CD4-positive, alpha-beta T cell (primary cell): ENCODE measurements at regions not wholly inside any gene's neighbourhood (a gene's known extent, or its start where the extent isn't known, plus 50 kb on each side); places are given as distances from the start of the nearest gene placed in this dataset.

ENCODE experiments used
- ATAC-seq: fragments of 200-7000 bp; cut with Tn5 transposase; one replicate; pipeline ENCODE4 v1.10.0; 2022; ENCODE audit warnings: mild to moderate bottlenecking; ENCODE audit not compliant: poor library complexity
- CTCF ChIA-PET: fragments of 350-600 bp; sonication (Branson Sonifier 250); formaldehyde crosslinking; loops from one replicate; lab custom pipeline; 2021; ENCODE audit warnings: antibody characterized with exemption, inconsistent platforms; lab: Charles Lee
- POLR2A ChIA-PET: fragments of 350-600 bp; sonication (Branson Sonifier 250); formaldehyde crosslinking; loops from one replicate; lab custom pipeline; 2021; ENCODE audit warnings: antibody characterized with exemption, inconsistent platforms; lab: Charles Lee
- DNase-seq, 14 experiments: peaks; one replicate each; pipeline ENCODE4 v3.0.0-alpha.2; 2013 to 2020; ENCODE audit warnings: mixed read lengths in 2 of 14
- H3K27ac ChIP-seq, 2 donors: one replicate each; pipeline versions ENCODE4 v1.5.1 to v1.7.0; 2013; ENCODE audit warnings: low read length in 2 of 2, low read depth in 1 of 2, mild to moderate bottlenecking in 1 of 2
- H3K27me3 ChIP-seq, 2 experiments: 1 replicate in 1 of 2; 2 replicates in 1 of 2; pipeline versions ENCODE4 v1.6.1 to v1.7.0; 2013; ENCODE audit warnings: low read length in 2 of 2, control low read depth in 1 of 2, mild to moderate bottlenecking in 1 of 2, moderate library complexity in 1 of 2; ENCODE audit not compliant: insufficient read depth in 2 of 2, control insufficient read depth in 1 of 2
- H3K36me3 ChIP-seq: one replicate; pipeline ENCODE4 v1.6.1; 2013; ENCODE audit warnings: low read length, control low read depth; ENCODE audit not compliant: insufficient read depth
- H3K4me1 ChIP-seq: one replicate; pipeline ENCODE4 v1.6.1; 2013; ENCODE audit warnings: low read length, control low read depth; ENCODE audit not compliant: insufficient read depth
- H3K4me3 ChIP-seq: one replicate; pipeline ENCODE4 v1.5.1; 2013; ENCODE audit warnings: mild to moderate bottlenecking, low read length, moderate library complexity
- H3K9me3 ChIP-seq, 2 experiments: 1 replicate in 1 of 2; 2 replicates in 1 of 2; pipeline versions ENCODE4 v1.6.1 to v1.7.0; 2013; ENCODE audit warnings: low read length in 2 of 2, mild to moderate bottlenecking in 2 of 2, control low read depth in 1 of 2, moderate library complexity in 1 of 2; ENCODE audit not compliant: control insufficient read depth in 1 of 2, insufficient read depth in 1 of 2
- H3K27ac Mint-ChIP-seq: one replicate; pipeline ENCODE4 v1.8.0; 2020; ENCODE audit warnings: mixed read lengths
- H3K27me3 Mint-ChIP-seq: one replicate; pipeline ENCODE4 v1.8.0; 2021; ENCODE audit warnings: mixed read lengths
- H3K36me3 Mint-ChIP-seq: one replicate; pipeline ENCODE4 v1.8.0; 2021; ENCODE audit warnings: low read depth, mixed read lengths
- H3K4me1 Mint-ChIP-seq: one replicate; pipeline ENCODE4 v1.8.0; 2021; ENCODE audit warnings: low read depth, mixed read lengths
- H3K4me3 Mint-ChIP-seq: one replicate; pipeline ENCODE4 v1.8.0; 2020; ENCODE audit warnings: mild to moderate bottlenecking, mixed read lengths
- H3K9me3 Mint-ChIP-seq: one replicate; pipeline ENCODE4 v1.8.0; 2020; ENCODE audit warnings: mixed read lengths
- CTCF ChIP-seq: fragments of 200-600 bp; IDR thresholded peaks from one replicate; pipeline ENCODE4 v1.8.0; 2022; ENCODE audit warnings: antibody characterized with exemption, mild to moderate bottlenecking
- intact Hi-C, 2 experiments: fragments of 100-400 bp; cut with DNase I in 1 of 2; cut with micrococcal nuclease in 1 of 2; formaldehyde crosslinking; loops; one replicate each; pipeline versions ENCODE4 v1.15.1 to v1.9.0; 2023 to 2025; cut with DNase I, micrococcal nuclease

DNA sequence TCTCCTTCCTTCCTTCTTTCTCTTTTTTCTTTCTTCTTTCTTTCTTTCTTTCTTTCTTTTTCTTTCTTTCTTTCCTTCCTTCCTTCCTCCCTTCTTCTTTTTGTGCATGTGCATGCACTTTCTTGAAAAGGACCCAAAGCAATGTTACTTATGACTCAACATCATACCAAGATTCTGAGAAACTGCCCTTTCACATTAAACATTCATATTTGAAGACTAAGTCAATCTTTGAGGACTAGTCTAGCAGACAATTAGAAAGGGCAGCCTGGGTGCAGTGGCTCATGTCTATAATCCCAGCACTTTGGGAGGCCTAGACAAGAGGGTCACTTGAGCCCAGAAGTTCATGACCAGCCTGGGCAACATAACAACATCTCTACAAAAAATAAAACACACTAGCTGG is 212.8 kb upstream of the KITLG start:
- TF ChIP-seq CTCF: no peak
- H3K36me3 Mint-ChIP-seq: no peaks in the 10 kb centered on the region

GRCh38 chr12:88790231-88790630 is 210.0 kb upstream of the KITLG start:
- Mint-ChIP-seq H3K27ac (no peak overlapping the region), H3K36me3 (no peaks in the 10 kb centered on the region), H3K4me3 (no peak overlapping the region), H3K27me3 (no peaks in the 10 kb centered on the region), H3K9me3 (peaks cover 16% of the 10 kb centered on the region), H3K4me1 (no peaks in the 10 kb centered on the region)
- intact Hi-C loops: no loop called here
- CTCF ChIA-PET: no interaction called here
- no peaks in the 10 kb centered on the region for H3K27me3 ChIP-seq
- no peak for TF ChIP-seq CTCF
- DNase-seq (no peak), ATAC-seq (no peak)
- H3K27ac ChIP-seq: no peak overlapping the region
- H3K4me3 ChIP-seq: no peak overlapping the region
- no peaks in the 10 kb centered on the region for H3K4me1 ChIP-seq
- POLR2A ChIA-PET: no interaction called here
- no peaks in the 10 kb centered on the region for H3K36me3 ChIP-seq
- H3K9me3 ChIP-seq: peaks cover 0 to 6% of the 10 kb centered on the region in 2 experiments

More for the DNA sequence above, 212.8 kb upstream of the KITLG start:
- no peaks in the 10 kb centered on the region for H3K36me3 ChIP-seq
- no peak overlapping the region for H3K4me3 ChIP-seq
- Mint-ChIP-seq H3K4me3 (no peak overlapping the region), H3K27me3 (no peaks in the 10 kb centered on the region), H3K27ac (no peak overlapping the region), H3K4me1 (no peaks in the 10 kb centered on the region), H3K9me3 (peaks cover 14% of the 10 kb centered on the region)
- ChIA-PET POLR2A (no interaction called here), CTCF (no interaction called here)
- peaks cover 0 to 6% of the 10 kb centered on the region in 2 experiments for H3K9me3 ChIP-seq
- H3K4me1 ChIP-seq: no peaks in the 10 kb centered on the region
- DNase-seq: no peak
- no peak overlapping the region for H3K27ac ChIP-seq
- intact Hi-C loops: no loop called here
- ATAC-seq: no peak
- no peaks in the 10 kb centered on the region for H3K27me3 ChIP-seq

DNA sequence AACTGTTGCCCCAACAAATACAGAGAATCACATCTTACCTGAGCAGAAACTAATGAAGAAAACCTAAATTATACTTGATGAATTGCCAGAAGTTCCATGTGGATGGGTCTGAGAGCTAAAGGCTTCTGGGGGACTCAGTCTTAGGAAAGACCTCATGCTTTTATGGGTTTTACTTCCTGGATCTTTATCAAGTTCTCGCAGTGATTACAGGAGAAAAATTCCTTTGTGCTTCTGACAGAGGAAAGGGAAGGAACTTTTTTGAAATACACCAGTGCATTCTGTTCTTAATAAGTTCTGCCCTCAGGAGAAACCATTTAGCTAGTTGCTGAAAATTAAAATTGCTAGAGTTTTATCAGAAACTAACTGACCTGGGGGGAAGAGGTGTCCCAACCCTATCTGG is 203.9 kb upstream of the KITLG start:
- Mint-ChIP-seq H3K27me3 (no peaks in the 10 kb centered on the region), H3K4me1 (no peaks in the 10 kb centered on the region), H3K4me3 (no peak overlapping the region), H3K9me3 (peaks cover 4% of the 10 kb centered on the region), H3K27ac (no peak overlapping the region), H3K36me3 (no peaks in the 10 kb centered on the region)
- no peaks in the 10 kb centered on the region for H3K9me3 ChIP-seq
- intact Hi-C loops: no loop called here
- no peaks in the 10 kb centered on the region for H3K36me3 ChIP-seq
- TF ChIP-seq CTCF: no peak
- ChIA-PET CTCF (no interaction called here), POLR2A (no interaction called here)
- H3K27ac ChIP-seq: no peak overlapping the region
- H3K4me3 ChIP-seq: no peak overlapping the region
- DNase-seq: no peak
- no peaks in the 10 kb centered on the region for H3K4me1 ChIP-seq
- H3K27me3 ChIP-seq: no peaks in the 10 kb centered on the region
- no peak for ATAC-seq
